SK-N-SH (cell line): ENCODE measurements at regions not wholly inside any gene's neighbourhood (a gene's known extent, or its start where the extent isn't known, plus 50 kb on each side); places are given as distances from the start of the nearest gene placed in this dataset.

Experiments
- CTCF ChIA-PET: fragments of 300-600, 350-600 bp; formaldehyde crosslinking; extraction: SDS; loops from one replicate; lab custom pipeline; 2021; lab: Yijun Ruan, JAX
- POLR2A ChIA-PET: fragments of 350-600 bp; sonication (Branson Sonifier 250); formaldehyde crosslinking; extraction: SDS; loops from one replicate; lab custom pipeline; 2020; ENCODE audit warnings: antibody characterized with exemption, inconsistent platforms; lab: Yijun Ruan, JAX
- DNase-seq: peaks from one replicate; pipeline ENCODE4 v3.0.0; 2012
- H2AFZ ChIP-seq: fragments of 200-600 bp; sonication (generic); 2 replicates; pipeline ENCODE4 v1.8.1; 2016; ENCODE audit warnings: antibody characterized with exemption, mild to moderate bottlenecking, low read depth
- H3F3A ChIP-seq: fragments of 200-600 bp; sonication (generic); replicated peaks from 2 replicates; pipeline ENCODE3; 2016; ENCODE audit warnings: antibody characterized with exemption, mild to moderate bottlenecking; ENCODE audit not compliant: insufficient read depth
- H3K27ac ChIP-seq, 2 experiments: fragments of 200-500 bp in 1 of 2; fragments of 200-600 bp in 1 of 2; sonication (Bioruptor generic) in 1 of 2; sonication (generic), shearing (Covaris generic) in 1 of 2; 2 replicates each; pipeline versions ENCODE4 v1.5.1 to v1.6.1; 2014 to 2016; ENCODE audit warnings: low read depth in 2 of 2, inconsistent platforms in 1 of 2, low read length in 1 of 2, mild to moderate bottlenecking in 1 of 2, mixed read lengths in 1 of 2
- H3K27me3 ChIP-seq: fragments of 200-600 bp; sonication (generic), shearing (Covaris generic); 2 replicates; pipeline ENCODE4 v1.6.1; 2016; ENCODE audit warnings: mixed run types; ENCODE audit not compliant: insufficient read depth
- H3K36me3 ChIP-seq, 2 experiments: fragments of 200-500 bp in 1 of 2; fragments of 200-600 bp in 1 of 2; sonication (Bioruptor generic) in 1 of 2; sonication (generic) in 1 of 2; replicated peaks in 1 of 2; 2 replicates each; pipeline versions ENCODE3 to v1.5.1; 2014 to 2016; ENCODE audit warnings: low read length in 1 of 2, mild to moderate bottlenecking in 1 of 2; ENCODE audit not compliant: insufficient read depth in 2 of 2, control insufficient read depth in 1 of 2
- H3K4me1 ChIP-seq, 2 experiments: fragments of 200-500 bp in 1 of 2; fragments of 200-600 bp in 1 of 2; sonication (Bioruptor generic) in 1 of 2; sonication (generic), shearing (Covaris generic) in 1 of 2; 2 replicates each; pipeline versions ENCODE4 v1.5.1 to v1.6.1; 2014 to 2016; ENCODE audit warnings: low read depth in 1 of 2, low read length in 1 of 2, mixed run types in 1 of 2; ENCODE audit not compliant: insufficient read depth in 2 of 2, control insufficient read depth in 1 of 2
- H3K4me2 ChIP-seq: fragments of 200-600 bp; sonication (generic), shearing (Covaris generic); 2 replicates; pipeline ENCODE4 v1.6.1; 2017; ENCODE audit warnings: mixed run types
- H3K4me3 ChIP-seq, 2 experiments: fragments of 200-500 bp in 1 of 2; fragments of 200-600 bp in 1 of 2; sonication (Bioruptor generic) in 1 of 2; sonication (generic), shearing (Covaris generic) in 1 of 2; 2 replicates each; pipeline versions ENCODE4 v1.5.1 to v1.8.1; 2014 to 2016; ENCODE audit warnings: low read depth in 2 of 2, inconsistent platforms in 1 of 2, low read length in 1 of 2, mild to moderate bottlenecking in 1 of 2, mixed read lengths in 1 of 2, moderate library complexity in 1 of 2
- H3K79me2 ChIP-seq: fragments of 200-600 bp; sonication (generic); 2 replicates; pipeline ENCODE4 v1.8.1; 2017; ENCODE audit warnings: mild to moderate bottlenecking; ENCODE audit not compliant: insufficient read depth
- H3K9ac ChIP-seq: fragments of 200-600 bp; sonication (generic); 2 replicates; pipeline ENCODE4 v1.6.1; 2017; ENCODE audit warnings: mixed run types
- H3K9me2 ChIP-seq: fragments of 200-600 bp; sonication (generic); 2 replicates; pipeline ENCODE4 v1.6.1; 2017; ENCODE audit warnings: mixed run types
- H3K9me3 ChIP-seq: fragments of 200-600 bp; sonication (generic); 2 replicates; pipeline ENCODE4 v1.6.1; 2017; ENCODE audit warnings: mixed run types, mild to moderate bottlenecking, moderate library complexity
- H4K20me1 ChIP-seq: fragments of 200-600 bp; sonication (generic); 2 replicates; pipeline ENCODE4 v1.6.1; 2017; ENCODE audit warnings: mild to moderate bottlenecking, mixed run types; ENCODE audit not compliant: insufficient read depth
- CTCF ChIP-seq: fragments of 200-600 bp; sonication (generic); IDR thresholded peaks from 2 replicates; pipeline ENCODE4 v1.6.1; 2017; ENCODE audit warnings: antibody characterized with exemption, mild to moderate bottlenecking, moderate library complexity
- EP300 ChIP-seq, 2 experiments: IDR thresholded peaks; 2 replicates each; pipeline versions ENCODE4 v1.4.0 to v1.6.1; 2012; ENCODE audit warnings: borderline replicate concordance in 1 of 2, low read depth in 1 of 2, low read length in 1 of 2
- EZH2phosphoT487 ChIP-seq: fragments of 200-600 bp; sonication (generic); IDR thresholded peaks from 2 replicates; pipeline ENCODE4 v1.6.1; 2017; ENCODE audit warnings: low read depth, mixed run types, mild to moderate bottlenecking, antibody characterized with exemption, moderate library complexity, borderline replicate concordance
- FOSL2 ChIP-seq: IDR thresholded peaks from 2 replicates; pipeline ENCODE4 v1.4.0; 2012; ENCODE audit warnings: low read depth, mild to moderate bottlenecking, moderate library complexity, borderline replicate concordance
- FOXM1 ChIP-seq: IDR thresholded peaks from 2 replicates; pipeline ENCODE4 v1.4.0; 2012; ENCODE audit warnings: low read depth, mild to moderate bottlenecking
- GABPA ChIP-seq: IDR thresholded peaks from 2 replicates; pipeline ENCODE4 v1.4.0; 2012; ENCODE audit warnings: low read depth, mild to moderate bottlenecking
- PBX3 ChIP-seq: IDR thresholded peaks from 2 replicates; pipeline ENCODE4; 2012
- RAD21 ChIP-seq: IDR thresholded peaks from 2 replicates; pipeline ENCODE4 v1.6.1; 2012; ENCODE audit warnings: mild to moderate bottlenecking, low read length
- RCOR1 ChIP-seq: fragments of 150-350 bp; IDR thresholded peaks from 2 replicates; pipeline ENCODE4 v1.6.1; 2017; ENCODE audit warnings: antibody characterized with exemption, low read length
- REST ChIP-seq: IDR thresholded peaks from 2 replicates; pipeline ENCODE4 v1.6.1; 2012; ENCODE audit warnings: mild to moderate bottlenecking, low read depth, low read length, moderate library complexity
- RFX5 ChIP-seq: IDR thresholded peaks from 2 replicates; pipeline ENCODE4 v1.6.1; 2012; ENCODE audit warnings: mild to moderate bottlenecking, improper control_type of control experiment, low read length
- RXRA ChIP-seq: IDR thresholded peaks from 2 replicates; pipeline ENCODE4 v1.4.0; 2012; ENCODE audit warnings: low read depth, mild to moderate bottlenecking, borderline replicate concordance
- SIN3A ChIP-seq: IDR thresholded peaks from 2 replicates; pipeline ENCODE4 v1.6.1; 2012; ENCODE audit warnings: low read depth, mild to moderate bottlenecking, low read length, moderate library complexity, borderline replicate concordance
- SMC3 ChIP-seq: IDR thresholded peaks from 2 replicates; pipeline ENCODE4 v1.6.1; 2012; ENCODE audit warnings: low read depth, low read length, improper control_type of control experiment
- TEAD4 ChIP-seq: IDR thresholded peaks from 2 replicates; pipeline ENCODE4 v1.4.0; 2012; ENCODE audit warnings: mild to moderate bottlenecking, borderline replicate concordance; ENCODE audit not compliant: insufficient read depth
- USF2 ChIP-seq: fragments of 150-350 bp; IDR thresholded peaks from 2 replicates; pipeline ENCODE4 v1.6.1; 2017; ENCODE audit warnings: antibody characterized with exemption, low read length, low read depth, borderline replicate concordance
- YY1 ChIP-seq: IDR thresholded peaks from 2 replicates; pipeline ENCODE4 v1.4.0; 2012; ENCODE audit warnings: low read depth, mild to moderate bottlenecking
- WGBS: methylation state at CpG from one replicate; pipeline ENCODE4 v1.1.6; 2017; ENCODE audit warnings: low lambda C conversion rate; 5-methylcytosine and 5-hydroxymethylcytosine counted together

GRCh38 chr7:109092268-109092667, 522.6 kb downstream of the DNAJB9 start:
- Histone ChIP-seq H3K9me2 (0 out of 2 replicates have a peak, but pooled peaks cover 4% of the 10 kb centered on the region), H3K4me3 (no peak overlapping the region), H3K27ac (no peak overlapping the region), H3K27me3 (no peaks in the 10 kb centered on the region), H3K4me1 (no peaks in the 10 kb centered on the region), H3F3A (no peaks in the 10 kb centered on the region), H2AFZ (no peak overlapping the region), H3K9ac (no peak overlapping the region), H3K4me2 (no peak overlapping the region), H3K79me2 (no peaks in the 10 kb centered on the region), H3K36me3 (no peaks in the 10 kb centered on the region), H4K20me1 (no peaks in the 10 kb centered on the region), H3K9me3 (peaks cover 11% of the 10 kb centered on the region; the same call in 1 of the 2 replicates)
- DNase-seq: peak; percentile 7
- TF ChIP-seq RCOR1 (no peak), RAD21 (peak; percentile 45), SIN3A (no peak)
- ChIA-PET CTCF (interaction anchor here (0.6 to 2.2 kb wide), 5 partner anchors 8 to 432 kb away, joined by 3 to 8 read pairs (median 3); no protein-coding TSS in a partner anchor), POLR2A (no interaction called here)
- WGBS: 0% methylated on average over 1 of the region's 1 CpG

- no peak overlapping the region for H3K4me3 ChIP-seq
- H3K9me2 ChIP-seq: no peaks in the 10 kb centered on the region
- TF ChIP-seq FOSL2 (no peak), GABPA (no peak), SMC3 (no peak), USF2 (no peak), REST (no peak), RFX5 (no peak), RXRA (no peak), FOXM1 (no peak), PBX3 (no peak), CTCF (no peak), EP300 (IDR thresholded peaks at IDR 0.05; ENCODE audit: borderline replicate concordance in 1 of 2, low read depth in 1 of 2, low read length in 1 of 2) (no peak), EZH2phosphoT487 (no peak), YY1 (no peak), TEAD4 (no peak)
- TF ChIP-seq, all 33 proteins: peak for 0
- Histone ChIP-seq H4K20me1 (no peaks in the 10 kb centered on the region), H2AFZ (no peak overlapping the region), H3K79me2 (no peaks in the 10 kb centered on the region), H3K4me2 (no peak overlapping the region), H3K27me3 (no peaks in the 10 kb centered on the region), H3K9me3 (peaks cover 11% of the 10 kb centered on the region), H3K9ac (no peak overlapping the region), H3K4me1 (no peaks in the 10 kb centered on the region), H3F3A (no peaks in the 10 kb centered on the region), H3K27ac (no peak overlapping the region), H3K36me3 (no peaks in the 10 kb centered on the region)
- WGBS: 52% methylated on average over 1 of the region's 1 CpG
- CTCF ChIA-PET: no interaction called here
- POLR2A ChIA-PET: no interaction called here
- no peak for DNase-seq
These were observed 531.7 kb downstream of the DNAJB9 start for GRCh38 chr7:109101332-109101731.
